Inflammatory macrophage treated with lipopolysaccharide for 1 hour (primary cell): ENCODE measurements at regions not wholly inside any gene's neighbourhood (a gene's known extent, or its start where the extent isn't known, plus 50 kb on each side); places are given as distances from the start of the nearest gene placed in this dataset.

ENCODE experiments used
- DNase-seq, 2 donors: peaks; one replicate each; pipeline ENCODE4 v3.0.0-alpha.2; 2020 to 2022

DNA sequence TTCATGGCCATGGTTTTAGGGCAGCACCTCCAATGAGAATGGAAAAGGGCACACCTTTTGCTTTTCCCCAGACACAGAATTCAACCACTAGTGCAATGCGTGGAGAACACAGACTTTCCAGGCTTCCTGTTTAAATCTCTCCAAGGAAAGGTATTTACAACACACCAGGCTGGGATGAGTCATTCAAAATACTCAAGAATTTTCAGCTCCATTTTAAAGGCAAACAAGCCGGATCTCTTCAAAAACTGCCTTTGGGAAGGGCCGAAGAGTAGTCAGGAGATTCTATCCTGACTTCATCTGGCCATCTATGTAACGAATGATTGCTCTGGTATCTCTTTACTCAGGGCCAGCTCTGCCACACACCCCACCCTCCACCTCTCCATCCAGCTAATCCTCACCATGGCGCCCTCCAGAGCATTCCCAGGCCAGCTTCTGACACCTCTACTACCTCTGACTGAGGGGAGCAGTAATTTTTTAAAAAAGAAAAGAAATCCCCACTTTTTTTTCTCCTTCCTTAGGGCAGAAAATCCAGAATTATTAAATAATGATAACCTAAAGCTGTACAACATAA, 254.6 kb downstream of the LY86 start:
- no peak for DNase-seq

DNA sequence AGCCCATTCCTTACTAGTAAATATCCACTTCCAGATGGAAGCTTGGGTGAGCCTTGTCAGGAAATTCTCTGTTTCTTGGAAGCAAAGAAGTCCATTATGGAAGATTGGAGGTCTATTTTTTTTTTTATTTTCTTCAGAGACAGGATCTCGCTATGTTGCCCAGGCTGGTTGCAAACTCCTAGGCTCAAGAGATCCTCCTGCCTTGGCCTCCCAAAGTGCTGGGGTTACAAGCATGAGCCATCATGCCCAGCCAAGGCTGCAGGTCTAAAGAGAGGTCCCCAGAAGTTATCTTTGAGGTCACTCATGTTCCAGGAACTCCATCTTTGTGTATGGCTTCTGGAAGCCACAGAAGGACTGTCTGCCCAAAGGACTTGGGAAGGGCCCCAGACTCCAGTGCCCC, 255.3 kb downstream of the LY86 start:
- no peak for DNase-seq

DNA sequence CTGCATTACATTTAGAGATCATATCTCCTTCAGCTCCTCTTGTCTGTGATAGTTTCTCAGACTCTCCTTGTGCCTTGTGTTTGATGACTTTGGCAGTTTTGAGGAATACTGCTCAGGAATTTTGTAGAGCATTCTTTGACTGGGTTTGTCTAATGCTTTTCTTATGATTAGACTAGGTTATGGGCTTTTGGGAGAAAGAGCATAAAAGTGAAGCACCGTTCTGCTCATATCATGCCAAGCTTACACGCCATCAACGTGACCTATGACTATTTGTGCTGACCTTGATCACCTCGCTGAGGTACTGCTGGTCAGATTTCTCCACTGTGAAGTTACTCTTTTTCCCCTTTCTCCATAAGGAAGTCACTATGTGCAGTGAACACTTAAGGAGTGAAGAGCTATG, 256.0 kb downstream of the LY86 start:
- no peak for DNase-seq

DNA sequence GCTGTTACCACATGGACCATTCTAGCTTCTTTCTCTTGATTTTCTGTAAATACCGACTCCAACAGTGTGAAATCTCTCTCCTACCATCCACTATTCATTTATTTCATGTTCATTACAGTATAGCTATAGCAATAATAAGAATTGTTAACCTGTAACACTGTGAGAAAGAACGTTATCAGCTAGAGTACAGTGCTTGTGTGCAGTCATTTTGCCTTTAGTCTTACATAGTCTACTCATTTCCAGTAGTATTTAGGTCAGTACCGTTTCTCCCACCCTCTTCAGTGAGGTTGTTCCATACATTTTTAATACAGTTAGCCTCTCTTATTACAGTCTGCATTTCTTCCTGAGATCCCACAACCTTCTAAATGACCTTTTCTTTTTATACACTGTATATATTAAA, 257.1 kb downstream of the LY86 start:
- no peak for DNase-seq

DNA sequence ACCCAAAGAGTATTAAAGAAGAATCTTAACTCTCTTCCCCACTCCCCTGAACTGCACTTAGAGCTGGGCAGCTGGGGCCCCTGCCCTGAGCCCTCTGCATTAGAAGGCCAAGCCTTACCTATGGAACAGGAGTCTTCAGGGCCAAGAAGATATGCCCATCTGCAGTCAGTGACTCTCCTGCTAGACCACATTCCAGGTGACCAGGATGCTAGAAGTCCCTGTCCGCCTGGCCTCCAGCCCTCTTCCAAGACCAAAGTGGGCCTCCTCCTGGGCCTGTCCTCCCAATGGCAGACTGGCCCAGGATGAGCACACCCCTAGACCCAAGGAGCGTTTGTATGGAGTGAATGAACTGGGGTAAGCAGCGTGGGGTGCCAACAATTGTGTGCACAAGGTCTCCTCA, 259.1 kb downstream of the LY86 start:
- no peak for DNase-seq

DNA sequence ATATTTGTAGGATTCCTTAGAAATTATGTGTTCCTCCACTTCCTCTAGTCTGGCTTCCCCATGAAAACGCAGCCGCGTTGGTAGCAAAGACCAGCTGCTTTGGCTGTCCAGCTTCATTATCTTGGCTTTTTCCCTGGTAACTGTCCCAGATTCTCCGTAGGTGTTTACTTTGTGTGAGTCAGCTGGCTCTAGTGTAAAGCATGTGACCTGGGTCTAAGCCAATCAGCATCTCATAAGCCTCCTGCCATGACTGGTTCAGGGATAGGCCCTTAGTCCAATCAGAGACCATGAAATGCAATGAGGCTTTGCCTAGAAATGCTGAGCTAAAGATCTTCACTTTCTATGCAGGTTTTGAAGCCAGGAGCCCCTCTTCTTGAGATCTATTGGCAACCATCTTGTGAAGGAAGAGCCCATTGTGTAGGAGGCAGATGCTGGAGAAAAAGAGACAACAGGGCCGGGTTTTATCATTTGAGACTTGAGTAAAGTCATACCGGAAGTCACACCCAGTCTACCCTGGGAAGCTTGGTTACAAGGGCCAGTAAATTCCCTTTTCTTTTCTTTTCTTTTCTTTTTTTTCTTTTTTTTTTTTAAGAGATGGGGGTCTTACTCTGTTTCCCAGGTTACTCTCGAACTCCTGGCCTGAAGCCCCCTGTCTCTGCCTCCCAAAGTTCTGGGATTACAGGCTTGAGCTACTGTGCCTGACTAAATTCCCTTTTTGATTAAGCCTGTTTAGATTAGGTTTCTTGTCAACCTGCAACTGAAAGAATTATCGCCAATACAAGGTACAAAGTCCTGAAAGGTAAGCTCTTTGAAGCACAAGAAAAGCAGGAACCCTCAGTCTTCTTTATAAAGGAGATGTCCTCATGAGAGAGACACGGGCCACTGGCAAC, 256.5 kb upstream of the RREB1 start:
- DNase-seq: peak; percentile 70 to 93

DNA sequence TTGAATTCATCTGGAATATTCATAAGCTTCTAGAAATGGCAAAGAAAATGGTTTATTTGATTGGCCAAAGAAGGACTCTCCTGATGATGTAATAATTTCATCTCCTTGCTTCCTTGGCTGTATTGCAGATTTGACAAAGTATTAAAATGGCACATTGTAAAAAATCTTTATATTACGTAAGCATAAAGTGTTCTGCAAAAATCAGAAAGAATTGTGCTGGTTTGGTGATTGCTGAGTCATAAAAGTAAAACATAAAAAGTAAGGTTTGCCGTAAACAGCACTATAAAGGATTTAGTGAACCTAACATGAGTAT, 255.9 kb upstream of the RREB1 start:
- no peak for DNase-seq

DNA sequence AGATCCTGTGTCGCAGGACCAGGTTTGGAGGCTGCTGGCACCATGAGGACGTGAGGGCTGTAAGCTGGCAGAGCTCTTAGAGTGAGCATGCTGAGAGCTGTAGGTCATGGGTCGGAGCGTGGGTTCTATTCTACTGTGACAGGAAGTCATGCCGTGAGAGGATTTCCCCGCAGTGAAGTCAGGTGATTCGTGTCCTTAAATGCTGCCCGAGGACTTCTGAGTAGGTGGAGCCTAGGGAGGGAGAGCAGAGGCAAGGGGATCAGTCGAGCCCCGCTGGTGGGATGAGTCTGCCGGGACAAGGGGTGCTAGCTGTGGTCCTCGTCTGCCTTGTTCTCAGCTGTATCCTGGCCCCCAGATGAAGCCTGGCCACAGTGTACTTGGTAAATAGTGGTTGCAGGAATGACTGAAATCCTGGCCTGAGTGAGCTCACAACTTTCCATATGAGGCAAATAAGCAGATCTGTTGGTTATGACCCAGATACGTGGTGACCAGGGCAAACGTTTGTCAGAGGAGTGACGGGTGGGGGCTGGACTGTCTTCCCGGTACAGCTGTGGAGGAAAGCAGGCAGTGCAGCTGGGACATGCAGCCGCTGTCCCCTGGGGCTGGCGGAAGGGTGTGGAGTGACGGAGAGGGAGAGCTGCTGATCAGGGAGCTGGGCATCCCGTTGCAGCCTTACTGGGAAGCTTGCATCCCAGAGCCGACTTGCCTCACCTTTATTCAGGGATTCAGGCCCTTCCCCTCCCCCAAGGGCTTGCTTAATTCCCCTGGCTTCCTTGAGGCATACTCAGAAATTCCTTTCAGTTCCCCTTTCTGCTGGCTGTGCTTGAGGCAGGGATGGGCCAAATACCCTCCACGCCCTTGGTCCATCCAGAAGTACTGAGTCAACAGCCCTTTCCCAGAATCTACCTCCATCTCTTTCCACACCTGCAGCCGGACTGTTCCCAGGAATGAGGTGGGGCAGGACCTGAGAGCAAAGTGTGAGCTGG, 250.9 kb upstream of the RREB1 start:
- peak; percentile 93 to 98 for DNase-seq

DNA sequence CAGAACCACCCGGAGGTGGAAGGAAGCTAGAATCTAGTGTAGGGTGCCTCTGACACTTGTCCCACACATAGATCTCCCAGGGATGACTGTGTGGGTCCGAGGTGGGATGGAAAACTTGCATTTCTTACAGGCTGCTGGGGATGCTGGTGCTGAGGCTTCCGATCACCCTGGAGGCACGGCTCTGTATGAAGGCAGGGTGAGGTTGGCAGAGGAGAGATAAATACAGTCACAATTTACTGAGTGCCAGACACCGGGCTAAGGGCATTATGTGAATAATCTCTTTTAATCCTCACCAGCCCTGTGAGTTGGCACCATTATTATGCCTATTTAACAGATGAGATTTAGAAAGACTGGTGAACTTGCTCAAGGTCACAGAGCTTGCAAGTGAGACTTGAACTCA, 250.2 kb upstream of the RREB1 start:
- DNase-seq: no peak

DNA sequence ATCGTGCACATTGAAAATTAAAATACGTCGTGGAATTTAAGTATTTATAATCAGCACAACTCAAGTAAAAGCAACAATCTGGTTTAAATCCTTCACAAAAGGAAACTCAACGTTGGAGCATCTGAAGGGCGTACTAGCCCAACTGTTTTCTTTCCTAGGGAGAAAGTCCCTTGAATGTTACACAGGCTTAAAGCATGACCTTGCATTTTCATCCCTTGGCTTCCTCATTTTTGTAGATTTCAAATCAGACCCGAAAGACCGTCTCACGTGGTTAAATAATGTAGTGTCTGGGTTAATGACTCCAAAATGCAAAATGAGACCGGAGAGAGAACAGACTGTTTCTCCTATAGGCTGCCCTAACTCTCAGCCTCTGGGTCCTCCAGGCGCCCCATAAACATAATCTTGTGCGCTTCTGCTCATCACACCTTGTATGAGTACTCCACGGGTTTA, 249.2 kb upstream of the RREB1 start:
- peak; percentile 86 to 90 for DNase-seq

DNA sequence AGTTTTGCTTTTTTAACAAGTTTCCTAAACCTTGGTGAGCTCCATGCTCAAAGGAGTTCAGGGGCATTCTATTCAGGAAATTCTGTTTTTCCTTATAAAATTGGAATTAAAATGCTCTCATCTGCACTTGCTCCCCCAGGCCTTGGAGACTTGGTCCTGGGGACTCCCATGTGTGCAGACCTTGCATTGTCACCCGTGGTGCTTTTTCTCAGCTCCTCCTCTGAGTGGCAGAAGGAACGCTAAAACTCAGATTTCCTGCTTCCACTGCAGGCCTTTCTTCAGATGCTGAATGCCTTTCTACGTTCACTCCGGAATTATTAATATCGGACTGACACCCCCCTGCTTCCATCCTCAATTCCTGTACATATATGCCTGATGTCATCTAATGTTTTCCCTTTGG, 248.7 kb upstream of the RREB1 start:
- no peak for DNase-seq

DNA sequence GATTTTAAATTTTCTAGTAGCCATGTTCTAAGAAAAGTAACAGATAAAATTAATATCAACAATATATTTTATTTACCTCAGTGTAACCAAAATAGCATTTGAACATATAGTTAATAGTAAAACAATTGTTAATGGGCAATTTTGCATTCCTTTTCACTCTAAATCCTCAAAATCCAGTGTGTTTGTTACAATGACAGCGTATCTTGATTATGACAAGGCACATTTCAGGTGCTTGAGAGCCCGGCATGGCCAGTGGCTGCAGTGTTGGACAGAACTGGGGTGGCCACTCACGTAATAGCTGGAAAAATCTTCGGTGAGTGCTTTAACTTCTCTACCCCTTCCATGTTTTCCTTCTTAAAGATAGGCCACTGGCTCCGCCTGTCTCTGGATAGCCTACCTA, 248.0 kb upstream of the RREB1 start:
- no peak for DNase-seq

DNA sequence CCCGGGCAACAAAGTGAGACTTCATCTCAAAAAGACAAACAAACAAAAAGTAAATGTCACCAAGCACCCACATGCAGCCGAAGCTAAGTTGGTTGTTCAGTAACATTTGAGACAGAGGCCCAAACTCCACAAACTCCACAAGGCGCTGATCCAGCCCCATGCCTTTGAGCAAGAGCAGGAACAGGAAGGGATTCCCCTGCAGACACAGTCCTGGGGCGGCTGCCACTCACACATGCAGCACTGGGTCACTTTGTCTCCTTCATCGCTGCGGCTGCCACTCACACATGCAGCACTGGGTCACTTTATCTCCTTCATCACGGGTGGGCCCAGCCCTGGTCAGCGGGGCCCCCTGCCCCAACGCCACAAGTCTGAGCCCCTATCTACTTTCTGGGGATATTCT, 246.9 kb upstream of the RREB1 start:
- DNase-seq: no peak

DNA sequence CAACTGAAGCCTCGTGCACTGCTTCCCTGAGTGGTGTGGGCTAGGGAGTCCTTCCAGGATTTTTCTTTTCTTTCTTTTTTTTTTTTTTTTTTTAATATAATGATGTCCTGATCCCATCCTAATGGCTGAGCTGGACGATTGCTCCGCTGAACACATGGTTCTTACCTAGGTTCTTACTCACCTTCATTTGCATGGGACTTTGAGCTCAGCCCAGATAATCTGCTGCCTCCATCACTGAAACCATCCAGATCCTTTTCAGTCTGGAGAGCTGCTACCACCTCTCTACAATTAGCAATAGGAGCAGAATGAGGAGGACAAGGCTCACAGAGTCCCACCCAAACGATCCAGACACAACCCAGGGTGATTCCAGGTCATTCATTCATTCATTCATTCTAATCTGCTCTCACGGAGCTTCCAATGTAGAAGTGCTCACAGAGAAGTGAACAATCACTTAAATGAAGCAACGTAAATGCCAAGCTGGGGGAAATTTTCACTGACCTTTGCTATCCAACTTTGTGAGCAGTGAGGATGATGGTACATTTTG, 246.3 kb upstream of the RREB1 start:
- no peak for DNase-seq

DNA sequence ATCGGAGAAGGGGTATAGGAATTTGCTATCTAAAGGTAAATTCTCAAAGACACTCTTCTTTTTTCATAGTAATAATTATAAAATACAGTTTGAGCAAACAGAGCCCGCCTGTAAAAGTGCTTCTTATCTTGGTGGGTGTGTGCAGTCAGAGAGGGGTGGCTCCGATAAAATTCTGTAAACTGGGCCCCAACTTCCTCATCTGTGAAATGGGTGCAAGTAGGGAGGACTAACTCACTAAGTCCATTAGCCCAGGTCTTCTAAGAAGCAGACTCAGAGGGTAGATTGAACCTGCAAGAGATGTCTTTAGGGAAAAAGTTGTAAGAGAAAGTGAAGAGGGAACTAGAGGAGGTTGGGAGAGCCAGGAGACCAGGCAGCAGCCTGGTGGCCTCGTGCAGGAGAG, 245.8 kb upstream of the RREB1 start:
- DNase-seq: no peak

DNA sequence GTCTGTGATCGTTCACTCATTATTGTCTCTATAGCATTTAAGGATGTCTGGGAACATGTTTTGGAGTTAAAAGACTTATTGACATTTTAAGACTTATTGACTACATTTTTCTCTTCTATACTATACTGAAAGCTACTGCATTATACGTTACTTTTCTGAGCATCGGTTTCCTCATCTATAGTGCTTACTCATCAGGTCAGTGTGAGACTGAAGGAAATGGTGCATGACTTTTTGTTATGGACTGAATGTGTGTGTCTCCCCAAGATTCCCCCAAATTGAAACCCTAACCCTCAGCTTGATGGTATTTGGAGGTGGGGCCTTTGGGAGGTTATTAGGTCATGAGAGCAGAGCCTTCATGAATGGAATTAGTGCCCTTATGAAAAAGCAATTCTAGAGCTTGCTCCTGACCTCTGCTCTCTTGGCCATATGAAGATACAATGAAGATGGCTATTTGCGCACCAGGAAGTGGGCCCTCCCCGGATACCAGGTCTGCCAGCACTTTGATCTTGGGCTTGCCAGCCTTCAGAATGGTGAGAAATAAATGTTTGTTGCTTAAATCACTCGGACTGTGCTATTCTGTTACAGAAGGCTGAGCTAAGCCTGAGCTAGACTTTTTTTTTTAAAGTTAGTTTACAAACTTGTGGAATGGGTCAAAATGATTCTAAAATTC, 243.7 kb upstream of the RREB1 start:
- DNase-seq: peak in 1 of 2 donors; percentile 44

DNA sequence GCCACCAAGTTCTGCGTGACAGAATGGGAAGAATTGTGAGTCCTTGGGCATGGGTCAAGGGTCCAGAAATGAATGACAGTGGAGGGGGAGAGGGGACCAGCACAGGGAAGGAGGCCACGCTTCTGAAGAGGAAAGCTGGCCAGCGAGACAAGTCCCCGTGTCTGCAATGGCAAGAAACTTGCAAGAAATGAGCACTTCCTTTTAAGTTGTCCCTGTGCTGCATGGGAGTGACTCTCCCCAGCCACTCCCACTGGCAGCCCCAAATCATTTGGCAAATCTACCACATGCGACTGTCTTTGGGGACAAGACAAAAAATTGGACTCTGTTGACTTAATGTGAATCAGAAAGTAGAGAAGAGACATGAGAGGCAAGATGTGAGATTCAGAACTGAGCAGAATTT, 242.2 kb upstream of the RREB1 start:
- peak; percentile 51 to 54 for DNase-seq

DNA sequence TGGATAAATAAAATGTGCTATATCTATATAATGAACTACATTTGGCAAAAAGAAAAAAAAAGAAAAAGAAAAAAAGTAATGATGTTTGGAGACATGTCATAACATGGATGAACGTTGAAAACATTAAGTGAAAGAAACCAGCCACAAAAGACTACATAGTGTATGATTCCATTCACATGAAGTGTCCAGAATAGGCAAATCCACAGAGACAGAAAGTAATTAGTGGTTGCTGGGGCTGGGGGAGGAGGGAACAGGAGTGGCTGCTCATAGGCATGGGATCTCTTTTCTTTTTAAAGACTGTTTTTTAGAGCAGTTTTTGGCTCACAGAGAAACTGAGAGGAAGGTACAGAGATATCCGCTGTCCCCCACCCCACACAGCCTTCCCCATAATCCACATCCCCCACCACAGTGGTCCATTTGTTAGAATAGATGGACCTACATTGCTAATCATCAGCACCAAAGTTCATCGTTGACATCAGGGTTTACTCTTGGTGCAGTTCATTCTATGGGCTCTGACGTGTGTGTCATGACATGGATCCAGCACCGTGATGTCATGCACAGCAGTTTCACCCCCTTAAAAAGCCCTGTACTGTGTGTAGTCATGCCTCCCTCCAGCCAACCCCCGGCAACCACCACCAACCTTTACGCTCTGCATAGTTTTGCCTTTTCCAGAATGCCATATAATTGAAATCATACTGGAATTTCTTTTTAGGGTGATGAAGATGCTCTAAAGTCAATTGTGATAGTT, 240.9 kb upstream of the RREB1 start:
- DNase-seq: no peak

DNA sequence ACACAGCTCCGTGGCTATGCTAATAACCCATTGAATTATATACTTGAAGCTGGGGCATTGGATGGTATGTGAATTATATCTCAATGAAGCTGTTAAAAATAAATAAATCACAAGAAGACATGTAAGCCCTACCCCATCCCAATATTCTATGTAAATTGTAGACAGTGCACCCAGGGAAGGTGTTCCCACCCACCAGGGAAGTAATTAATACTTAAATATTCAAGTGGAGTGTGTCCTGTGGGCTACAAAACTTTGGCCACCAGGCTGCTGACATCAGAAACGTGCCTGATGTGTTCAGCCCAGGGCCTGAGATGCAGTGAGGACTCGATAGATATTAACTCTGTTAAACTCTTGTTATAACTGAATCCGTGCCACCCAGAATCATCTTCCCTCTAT, 240.4 kb upstream of the RREB1 start:
- DNase-seq: no peak

DNA sequence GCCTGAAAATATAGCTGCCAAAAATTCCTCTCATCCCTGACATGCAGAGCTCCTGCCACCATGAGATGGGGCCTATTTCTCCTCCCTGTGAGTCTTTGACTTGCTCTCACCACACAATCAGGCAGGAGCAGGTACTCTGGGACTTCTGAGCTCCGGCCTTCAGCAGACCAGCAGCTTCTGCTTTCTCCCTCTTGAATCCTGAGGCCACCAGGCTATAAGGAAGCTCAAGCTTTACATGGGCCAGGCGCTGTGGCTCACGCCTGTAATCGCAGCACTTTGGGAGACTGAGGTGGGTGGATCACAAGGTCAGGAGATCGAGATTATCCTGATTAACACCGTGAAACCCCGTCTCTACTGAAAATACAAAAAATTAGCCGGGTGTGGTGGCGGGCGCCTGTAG, 238.7 kb upstream of the RREB1 start:
- peak; percentile 52 to 60 for DNase-seq

DNA sequence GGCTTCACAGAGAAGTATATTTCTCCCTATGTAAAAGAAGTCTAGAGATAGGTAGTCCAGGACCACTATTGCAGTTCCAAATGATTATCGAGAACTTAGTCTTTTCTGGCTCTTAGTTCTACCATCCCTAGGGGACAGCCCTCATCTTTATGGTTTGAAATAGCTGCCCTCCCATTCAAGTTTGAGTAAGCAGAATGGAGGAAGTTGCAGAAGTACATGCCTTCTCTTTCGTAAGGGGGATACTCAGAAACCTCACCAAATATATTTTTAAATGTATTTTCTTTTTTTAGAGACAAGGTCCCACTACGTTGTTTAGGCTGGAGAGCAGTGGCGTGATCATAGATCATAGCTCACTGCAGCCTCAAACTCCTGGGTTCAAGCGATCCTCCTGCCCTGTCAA, 236.8 kb upstream of the RREB1 start:
- peak; percentile 55 to 56 for DNase-seq
